NCI-H1436 (cell line): ENCODE measurements at regions not wholly inside any gene's neighbourhood (a gene's known extent, or its start where the extent isn't known, plus 50 kb on each side); places are given as distances from the start of the nearest gene placed in this dataset.
"Not testable (repeated sequence)": the region's sequence is repeated elsewhere in the genome, so short reads cannot be mapped to it uniquely, and the experiment has no call there.

Source experiments
- DNase-seq: peaks from one replicate; lab custom pipeline; 2025; lab: John Stamatoyannopoulos, UW

DNA sequence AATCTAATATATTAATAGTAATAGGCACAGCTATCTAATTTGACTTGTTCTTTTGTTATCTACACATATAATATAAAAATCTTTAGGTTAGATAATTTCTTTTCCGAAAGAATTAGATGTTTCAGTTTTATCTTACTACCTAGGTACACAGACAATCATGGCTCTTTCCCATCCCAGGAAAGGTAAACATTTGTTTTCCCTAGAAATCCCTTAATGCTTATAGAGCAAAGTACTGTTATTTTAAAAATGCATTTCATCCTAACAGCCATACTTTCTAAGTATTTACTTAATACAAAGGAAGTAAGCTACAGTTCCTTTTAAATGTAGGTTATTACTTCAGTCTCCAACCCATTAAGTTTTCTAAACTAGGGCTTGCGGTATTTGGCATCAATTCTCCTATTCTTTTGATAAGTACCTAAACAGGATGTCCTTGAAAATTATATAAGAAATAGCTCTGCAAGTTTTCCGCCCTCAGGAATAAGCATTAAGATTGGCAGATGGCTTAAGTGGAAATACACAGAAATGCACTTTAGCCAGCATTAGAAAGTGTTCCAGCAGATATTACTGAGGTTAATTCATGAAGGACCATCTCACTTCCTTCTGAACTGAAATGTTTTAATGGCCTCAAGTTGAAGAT, 616.2 kb upstream of the SPRY2 start:
- no peak for DNase-seq

DNA sequence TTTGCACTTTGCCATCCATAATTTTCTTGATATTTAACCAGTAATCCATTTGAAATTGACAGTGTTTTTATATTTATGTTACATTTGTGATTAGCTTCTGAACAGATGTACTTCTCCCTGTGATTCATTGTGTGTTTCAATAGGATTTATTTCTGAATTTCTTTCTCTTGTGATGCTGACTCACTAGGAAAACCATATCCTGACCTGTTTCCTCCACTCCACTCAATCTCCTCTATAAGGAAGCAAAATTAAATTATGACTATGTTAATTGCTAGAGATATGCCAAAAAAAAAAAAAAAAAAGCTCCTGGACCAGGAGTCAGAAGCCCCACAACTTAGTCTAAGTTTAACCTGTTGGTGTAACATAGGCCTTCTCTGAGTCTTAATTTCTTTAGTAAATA, 614.6 kb upstream of the SPRY2 start:
- DNase-seq, result no peak

DNA sequence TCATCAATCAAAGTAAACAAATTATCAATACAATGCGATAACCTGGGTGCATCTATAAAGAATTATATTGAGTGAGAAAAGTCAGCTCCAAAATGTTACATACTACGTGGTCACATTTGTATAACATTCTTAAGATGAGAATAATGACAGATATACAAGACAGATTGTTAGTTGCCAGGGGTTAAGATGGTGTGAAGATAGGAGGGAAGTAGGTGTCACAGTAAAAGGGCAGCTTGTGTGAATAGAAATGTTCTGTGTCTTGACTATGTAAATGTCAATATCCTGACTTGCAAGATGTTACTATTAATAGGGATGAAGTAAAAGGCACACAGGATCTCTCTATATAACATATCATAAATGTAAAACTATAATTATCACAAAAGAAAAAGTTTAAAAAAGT, 611.2 kb upstream of the SPRY2 start:
- DNase-seq, result no peak

DNA sequence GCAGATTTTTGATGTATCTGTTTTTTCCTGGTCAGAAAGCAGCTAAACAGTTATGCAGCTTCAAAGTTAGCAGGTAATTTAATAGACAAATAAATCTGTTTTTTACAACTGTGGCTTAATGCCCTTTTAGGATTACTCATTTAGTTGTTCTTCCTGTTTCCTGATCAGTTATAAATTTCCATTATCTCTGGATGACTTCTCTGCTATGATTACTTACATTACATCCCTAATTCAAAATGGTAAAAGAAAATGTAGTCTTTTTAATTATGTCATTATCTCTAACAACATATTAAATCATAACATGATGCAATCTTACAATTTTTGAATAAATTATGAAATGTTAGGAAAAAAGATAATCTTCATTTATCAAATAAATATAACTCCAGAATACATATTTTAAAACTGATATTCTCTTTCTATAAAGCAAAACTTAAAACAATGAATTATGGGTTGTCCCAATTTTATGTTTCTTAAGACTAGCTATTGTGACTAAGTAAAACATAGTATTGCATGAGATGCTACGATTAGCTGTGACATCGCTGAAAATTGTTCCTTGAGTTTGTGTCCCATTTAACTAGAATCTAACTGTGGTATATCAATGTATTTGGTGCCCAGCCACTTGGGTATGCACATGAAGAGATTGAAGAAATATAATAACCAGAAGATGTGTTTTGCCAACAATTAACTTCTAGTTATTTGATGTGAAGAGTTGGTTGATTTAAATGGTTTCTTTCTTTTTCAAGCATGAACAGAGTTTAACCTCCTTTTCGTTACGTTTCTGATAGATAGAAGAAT, 605.3 kb upstream of the SPRY2 start:
- no peak for DNase-seq

DNA sequence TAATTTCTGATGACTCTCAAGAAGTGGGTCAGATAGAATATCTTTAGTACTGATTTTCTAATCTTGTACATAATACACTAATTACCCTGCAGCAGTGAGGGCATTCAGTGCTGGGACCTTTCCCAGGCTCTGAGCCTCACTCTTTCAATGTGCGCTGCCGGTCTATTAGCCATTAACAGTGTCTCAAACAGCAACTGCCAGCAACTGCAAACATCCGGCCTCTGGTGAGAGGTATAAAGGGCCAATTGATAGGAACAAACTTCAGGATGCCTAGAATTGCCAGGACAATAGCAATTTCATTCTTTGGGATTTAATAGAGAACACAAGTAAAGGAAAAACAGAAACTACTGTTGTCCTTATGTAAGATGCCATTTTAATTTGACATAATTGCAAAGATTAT, 604.4 kb upstream of the SPRY2 start:
- DNase-seq, result no peak

DNA sequence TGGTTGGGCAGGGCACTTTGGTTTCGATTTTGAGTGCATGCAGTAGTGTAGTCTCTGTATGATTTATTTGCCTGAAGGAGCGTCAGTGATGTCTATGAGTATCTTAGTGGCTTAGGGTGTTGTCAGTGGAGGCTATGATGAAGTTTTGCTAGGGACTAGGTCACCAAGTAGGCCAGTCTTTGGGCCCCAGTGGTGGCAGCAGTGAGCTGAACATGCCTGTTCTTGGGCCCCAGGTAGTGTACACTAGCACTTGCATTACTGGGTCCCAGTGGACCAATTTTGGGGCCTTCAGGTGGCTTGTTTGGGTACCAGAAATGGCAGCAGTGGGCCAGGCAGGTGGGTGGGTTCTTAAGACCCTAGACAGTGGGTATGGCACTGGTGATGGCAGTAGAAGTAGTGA, 598.7 kb upstream of the SPRY2 start:
- no peak for DNase-seq

DNA sequence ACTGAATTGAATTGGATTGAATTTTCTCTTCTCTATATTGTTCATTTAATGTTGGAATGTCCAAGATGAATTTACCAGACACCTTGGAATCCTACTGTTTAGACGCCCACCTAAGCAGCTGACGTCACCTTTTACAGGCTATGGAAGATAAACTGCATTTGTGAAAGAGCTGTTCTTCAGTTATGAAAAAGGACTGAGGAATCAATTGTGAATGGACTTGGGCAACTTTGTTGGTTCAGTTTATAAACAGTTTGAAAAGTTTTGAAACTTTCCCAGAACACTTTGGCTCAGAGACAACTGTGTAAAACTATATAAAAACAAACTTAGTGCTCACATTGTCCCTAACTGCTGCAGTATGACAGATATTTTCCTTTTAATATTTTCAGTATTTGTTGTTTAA, 590.8 kb upstream of the SPRY2 start:
- DNase-seq, result no peak

DNA sequence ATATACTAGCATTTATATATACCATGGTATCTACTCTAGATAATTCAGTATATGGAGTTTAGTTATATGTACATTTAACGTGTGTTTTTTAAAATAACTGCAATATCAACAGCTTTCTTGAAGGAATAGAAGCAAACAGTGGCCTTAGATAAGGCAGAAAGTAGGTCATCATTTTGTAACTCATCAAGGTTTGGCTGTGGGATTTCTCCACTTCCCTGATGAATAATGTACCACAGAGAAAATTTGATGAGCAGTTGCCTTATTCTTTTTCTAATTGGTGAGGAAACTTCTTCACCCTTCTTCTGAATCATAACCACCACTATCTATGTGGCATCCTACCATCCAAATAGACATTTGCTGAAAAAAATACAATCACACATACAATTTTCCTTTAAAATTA, 590.2 kb upstream of the SPRY2 start:
- no peak for DNase-seq

DNA sequence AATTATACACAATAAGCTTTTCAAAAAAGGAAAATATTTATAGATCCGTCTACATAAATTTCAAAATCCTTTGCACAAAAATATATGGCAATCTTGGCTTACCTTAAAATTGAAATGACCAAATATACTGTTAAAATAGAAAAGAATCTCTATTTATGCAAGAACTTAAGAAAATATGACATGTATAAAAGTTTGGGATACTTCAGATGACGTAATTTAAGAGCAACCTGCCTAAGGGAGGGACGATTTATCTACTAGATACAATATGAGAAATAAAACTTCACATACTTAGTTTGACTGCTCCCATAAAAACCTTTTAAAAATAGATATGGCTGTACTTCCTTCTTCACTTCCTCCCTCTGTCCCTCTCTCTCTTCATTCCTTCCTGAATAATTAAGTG, 587.3 kb upstream of the SPRY2 start:
- DNase-seq, result no peak

DNA sequence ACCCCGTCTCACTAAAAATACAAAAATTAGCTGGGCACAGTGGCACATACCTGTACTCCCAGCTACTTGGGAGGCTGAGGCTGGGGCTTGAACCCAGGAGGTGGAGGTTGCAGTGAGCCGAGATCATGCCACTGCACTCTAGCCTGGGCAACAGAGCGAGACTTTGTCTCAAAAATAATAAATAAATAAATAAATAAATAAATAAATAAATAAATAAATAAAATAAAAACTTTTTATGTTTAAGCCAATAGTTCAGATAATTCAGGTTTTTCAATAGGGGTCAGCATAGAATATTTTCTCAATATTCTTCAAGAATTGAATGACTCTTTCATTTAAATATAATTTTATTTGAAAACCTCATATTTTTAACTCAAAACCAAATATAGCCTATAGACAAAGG, 585.1 kb upstream of the SPRY2 start:
- DNase-seq, result not testable (repeated sequence)

DNA sequence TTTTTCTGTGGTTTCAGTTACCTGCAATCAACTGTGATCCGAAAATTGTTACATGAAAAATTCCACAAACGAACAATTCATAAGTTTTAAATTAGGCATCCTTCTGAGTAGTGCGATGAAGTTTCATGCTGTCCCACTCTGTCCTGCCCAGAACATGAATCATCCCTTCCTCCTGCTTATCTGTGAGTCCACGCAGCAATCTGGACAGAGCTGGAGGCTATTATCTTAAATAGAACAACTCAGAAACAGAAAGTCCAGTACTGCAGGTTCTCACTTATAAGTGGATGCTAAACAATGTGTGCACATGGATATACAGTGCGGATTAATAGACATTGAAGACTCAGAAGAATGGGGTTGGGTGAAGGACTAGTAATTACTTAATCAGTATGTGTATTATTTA, 583.7 kb upstream of the SPRY2 start:
- DNase-seq, result no peak

DNA sequence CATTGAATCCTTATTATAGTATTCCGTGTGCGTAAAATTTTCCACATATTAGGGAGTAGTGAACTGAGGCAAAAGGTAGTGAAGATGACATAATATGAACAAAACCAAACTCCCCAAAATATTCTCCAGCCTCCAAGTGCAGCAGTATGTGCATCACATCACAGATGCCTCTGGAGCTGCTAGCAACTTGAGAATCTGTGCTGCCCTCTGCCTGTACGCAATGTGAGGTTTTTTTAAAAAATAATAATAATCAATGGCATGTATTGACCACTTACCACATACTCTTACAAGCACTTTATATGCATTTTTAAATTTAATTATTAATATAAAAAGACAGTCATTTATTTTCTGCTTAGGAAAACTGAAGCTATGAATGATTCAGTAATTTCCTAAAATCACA, 583.0 kb upstream of the SPRY2 start:
- DNase-seq, result no peak

DNA sequence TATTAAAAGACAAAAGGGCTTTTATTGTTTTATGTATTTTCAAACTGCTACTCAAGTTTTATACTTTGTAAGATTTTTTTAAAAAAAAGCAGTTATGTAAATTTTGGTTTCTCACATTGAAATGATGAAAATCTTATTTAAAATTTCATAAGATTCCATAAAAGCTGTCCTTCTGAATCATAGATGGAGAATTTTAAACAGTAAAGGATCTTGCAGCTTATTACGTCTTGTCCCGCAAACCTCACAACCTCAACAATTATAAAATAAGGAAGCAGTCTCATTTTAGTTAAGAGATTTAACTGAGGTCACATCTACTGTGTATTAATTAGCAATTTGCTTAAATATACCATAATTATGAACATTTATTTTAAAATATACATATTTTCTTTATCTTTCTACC, 581.0 kb upstream of the SPRY2 start:
- DNase-seq, result no peak

DNA sequence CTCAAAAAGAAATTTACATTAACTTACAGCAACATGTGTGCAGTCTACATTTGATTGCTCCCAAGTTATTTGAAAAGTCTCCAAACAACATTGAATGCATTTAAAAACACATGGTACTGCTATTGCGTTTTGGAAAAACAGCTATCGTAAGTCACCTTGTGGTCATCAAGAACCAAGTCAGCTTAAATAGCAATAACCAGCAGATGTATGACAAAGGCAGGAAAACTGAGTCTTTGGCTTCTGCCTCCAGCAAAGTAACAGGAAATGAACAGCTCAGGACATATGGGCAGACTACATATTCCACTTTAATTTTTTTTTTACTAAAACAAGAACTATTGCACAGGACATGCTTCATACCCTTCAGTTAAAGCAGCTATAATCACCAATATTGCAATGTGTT, 580.6 kb upstream of the SPRY2 start:
- no peak for DNase-seq

DNA sequence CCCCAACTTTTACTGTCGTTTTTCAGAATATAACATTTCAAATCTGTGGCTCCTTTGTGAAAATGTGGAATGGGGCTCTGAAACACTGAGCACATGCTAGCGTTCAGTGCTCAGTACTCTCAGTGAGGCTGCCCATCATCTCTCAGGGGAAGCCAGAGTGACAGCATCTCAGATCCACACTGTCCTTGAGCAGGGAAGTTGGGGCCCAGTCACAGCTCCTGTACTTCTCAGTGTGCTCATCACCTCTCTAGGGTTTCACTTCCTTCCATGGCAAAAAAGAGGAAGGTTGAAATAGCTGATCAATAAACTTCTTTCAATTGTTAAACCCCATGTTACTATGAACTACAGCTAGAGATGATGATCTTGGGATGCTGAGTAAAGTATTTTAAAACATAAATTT, 565.9 kb upstream of the SPRY2 start:
- no peak for DNase-seq

DNA sequence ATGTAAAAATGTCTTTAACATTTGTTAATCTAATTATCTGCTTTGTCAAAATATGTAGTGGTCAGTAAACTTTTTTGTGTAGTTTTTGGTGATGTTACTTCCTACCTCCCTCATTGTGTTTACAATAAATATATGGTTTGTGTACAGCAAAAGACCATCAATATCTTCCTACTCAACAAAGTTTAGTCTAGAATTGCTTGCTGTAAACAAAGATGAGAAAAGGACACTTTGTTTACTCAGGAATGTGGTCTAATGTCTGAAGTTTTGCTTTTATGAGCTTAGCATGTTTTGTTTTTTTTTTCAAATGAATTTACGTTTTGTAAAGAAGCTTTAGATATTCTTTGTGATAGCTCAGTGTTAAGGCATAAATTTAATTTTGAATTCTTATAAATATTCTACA, 563.5 kb upstream of the SPRY2 start:
- no peak for DNase-seq

DNA sequence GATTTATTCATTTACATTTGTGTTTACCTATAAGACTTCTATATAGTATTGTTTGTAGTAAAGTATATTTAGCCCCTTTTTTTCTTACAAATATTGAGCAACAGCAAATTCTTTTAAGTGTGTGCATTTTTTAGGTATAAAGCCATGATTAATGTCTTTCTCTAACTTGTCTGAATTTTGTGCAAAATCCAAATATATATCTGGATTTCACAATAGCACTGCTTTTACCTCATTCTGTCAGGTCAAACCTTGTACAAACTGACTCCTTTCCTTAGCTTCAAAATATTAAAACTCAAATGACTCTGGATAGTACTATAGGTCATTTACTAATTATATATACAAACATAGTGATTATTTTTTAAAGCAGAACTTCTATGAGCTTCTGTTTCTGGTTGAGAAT, 563.0 kb upstream of the SPRY2 start:
- no peak for DNase-seq

DNA sequence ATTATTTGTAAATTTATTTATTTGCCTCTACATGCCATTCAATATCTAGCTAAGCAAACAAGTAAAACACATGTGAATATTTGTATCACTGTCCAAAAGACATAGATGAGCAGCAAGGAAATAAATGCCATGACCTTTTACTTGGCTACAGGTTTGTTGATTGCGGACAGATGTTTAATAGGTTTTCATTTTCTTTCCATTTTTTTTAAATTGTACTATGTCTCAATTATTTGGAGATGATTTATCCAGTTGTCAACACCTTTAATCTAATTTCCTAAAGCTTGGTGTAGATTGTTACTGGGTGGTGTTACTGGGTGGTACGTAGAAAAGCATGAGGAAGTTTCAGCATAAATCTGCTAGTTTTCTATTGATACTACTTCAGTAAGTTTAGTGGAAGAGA, 560.6 kb upstream of the SPRY2 start:
- DNase-seq, result no peak

DNA sequence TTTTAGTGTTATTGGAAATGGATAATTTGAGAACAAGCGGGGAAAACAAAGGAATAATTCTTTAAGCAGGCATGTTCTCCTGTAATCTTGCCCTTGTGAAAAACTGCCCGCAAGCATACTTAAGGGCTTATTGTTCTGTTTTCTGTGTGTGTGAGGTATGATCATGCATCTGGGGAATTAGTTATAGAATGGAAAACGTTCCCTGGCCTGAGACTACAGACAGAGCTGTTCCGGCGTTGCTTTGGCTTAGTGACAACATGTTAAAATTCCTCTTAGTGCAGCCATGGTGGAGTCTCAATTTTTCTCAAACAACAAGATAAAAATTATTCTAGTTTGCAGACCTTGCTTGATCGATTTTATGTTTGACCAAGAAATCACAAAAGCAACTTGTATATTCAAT, 560.2 kb upstream of the SPRY2 start:
- no peak for DNase-seq

DNA sequence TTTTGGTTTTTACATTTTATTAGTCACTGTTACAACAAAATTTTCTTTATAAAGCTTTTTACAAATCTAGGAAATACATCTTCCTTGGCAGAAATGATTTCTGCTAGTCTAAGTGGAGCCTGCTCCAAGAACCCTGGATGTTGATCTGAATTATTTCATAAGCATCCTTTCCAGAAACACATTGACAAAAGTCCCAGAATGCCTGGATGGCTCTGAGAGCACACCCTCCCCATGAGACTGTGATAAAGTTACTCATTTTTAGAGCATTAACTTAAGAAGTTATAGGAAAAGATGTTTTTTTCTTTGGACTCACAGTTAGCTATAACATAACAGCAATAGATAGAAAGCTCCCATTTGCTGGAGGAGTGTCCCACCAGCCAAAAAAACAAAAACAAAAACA, 559.6 kb upstream of the SPRY2 start:
- no peak for DNase-seq

DNA sequence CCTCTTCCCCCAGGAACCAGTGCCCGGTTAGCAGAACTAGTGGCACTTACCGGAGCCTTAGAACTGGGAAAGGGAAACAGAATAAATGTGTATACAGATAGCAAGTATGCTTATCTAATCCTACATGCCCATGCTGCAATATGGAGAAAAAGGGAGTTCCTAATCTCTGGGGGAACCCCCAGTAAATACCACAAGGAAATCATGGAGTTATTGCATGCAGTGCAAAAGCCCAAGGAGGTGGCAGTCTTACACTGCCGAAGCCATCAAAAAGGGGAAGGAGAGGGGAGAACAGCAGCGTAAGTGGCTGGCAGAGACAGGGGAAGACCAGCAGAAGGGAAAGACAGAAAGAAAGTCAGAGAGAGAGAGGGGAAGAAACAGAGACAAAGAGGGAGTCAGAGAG, 556.7 kb upstream of the SPRY2 start:
- not testable (repeated sequence) for DNase-seq

DNA sequence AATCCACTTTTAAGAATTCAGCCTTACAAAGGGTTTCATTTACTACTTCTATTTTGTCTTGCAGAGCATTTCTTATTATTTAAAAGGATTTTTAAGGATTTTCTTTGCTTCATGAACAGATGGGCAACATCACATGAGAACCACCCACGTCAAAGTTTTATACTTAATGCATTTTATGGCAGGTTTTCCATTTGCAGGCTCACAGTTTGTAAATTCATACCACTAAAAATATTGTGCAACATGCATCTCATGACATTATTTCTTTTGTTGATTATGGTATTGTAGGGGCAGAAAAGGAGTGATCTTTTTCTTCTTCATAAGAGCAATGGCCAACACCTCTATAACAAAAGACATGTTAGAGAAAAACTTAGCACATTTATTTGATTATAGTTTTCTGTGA, 554.0 kb upstream of the SPRY2 start:
- DNase-seq, result no peak

DNA sequence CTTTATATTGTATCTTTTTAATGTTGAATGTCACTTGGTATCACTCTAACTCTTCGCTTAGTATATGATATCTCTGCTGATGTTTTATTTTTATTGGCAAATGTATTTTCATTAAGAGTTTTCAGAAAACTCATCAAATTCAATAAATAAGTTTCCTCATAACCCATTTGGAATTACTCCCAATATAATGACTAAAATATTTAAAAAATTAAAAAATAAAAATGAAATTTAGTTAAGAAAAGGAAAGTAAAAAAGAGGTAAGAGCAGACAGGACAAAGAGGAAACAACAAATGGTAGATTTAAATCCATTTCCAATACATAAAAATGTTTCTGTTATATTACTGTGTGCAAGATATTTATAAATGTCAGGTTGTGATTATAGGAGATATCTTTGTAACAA, 548.9 kb upstream of the SPRY2 start:
- DNase-seq, result no peak

DNA sequence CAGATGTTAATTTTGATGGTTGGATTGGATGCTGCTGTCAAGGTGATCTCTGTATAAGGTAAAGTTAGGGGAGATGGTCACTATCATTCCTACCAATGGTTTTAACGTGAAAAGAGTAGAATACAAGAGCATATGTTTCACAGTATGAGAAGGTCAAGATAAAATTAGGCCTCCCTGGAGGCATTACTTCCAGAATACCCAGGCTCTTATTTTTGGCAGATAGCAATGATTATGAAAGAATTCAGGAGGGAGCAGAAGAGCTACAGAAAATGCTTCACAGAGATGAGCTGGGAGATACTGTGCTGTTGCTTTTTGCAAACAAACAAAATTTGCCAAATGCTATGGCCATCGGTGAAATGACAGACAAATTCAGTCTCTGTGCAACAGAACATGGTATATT, 547.5 kb upstream of the SPRY2 start:
- DNase-seq, result no peak
